Stomach smooth muscle (tissue), 2 donors: ENCODE measurements at regions not wholly inside any gene's neighbourhood (a gene's known extent, or its start where the extent isn't known, plus 50 kb on each side); places are given as distances from the start of the nearest gene placed in this dataset.
"Not testable (repeated sequence)": the region's sequence is repeated elsewhere in the genome, so short reads cannot be mapped to it uniquely, and the experiment has no call there.

Experiments used
- H3K27ac ChIP-seq: one replicate; pipeline ENCODE4 v1.7.0; 2013; ENCODE audit warnings: mild to moderate bottlenecking, low read length, inconsistent platforms
- H3K27me3 ChIP-seq, 2 donors: one replicate each; pipeline ENCODE4 v1.7.0; 2013; ENCODE audit warnings: low read length in 2 of 2; ENCODE audit not compliant: insufficient read depth in 2 of 2, control insufficient read depth in 1 of 2
- H3K36me3 ChIP-seq, 2 donors: one replicate each; pipeline ENCODE4 v1.7.0; 2013; ENCODE audit warnings: low read length in 2 of 2; ENCODE audit not compliant: control insufficient read depth in 2 of 2, insufficient read depth in 2 of 2
- H3K4me1 ChIP-seq: one replicate; pipeline ENCODE4 v1.7.0; 2013; ENCODE audit warnings: low read length; ENCODE audit not compliant: control insufficient read depth, insufficient read depth
- H3K4me3 ChIP-seq, 2 donors: one replicate each; pipeline ENCODE4 v1.7.0; 2013; ENCODE audit warnings: low read length in 2 of 2
- H3K9ac ChIP-seq, 2 donors: one replicate each; pipeline ENCODE4 v1.7.0; 2013; ENCODE audit warnings: low read length in 2 of 2, mild to moderate bottlenecking in 1 of 2
- H3K9me3 ChIP-seq, 2 donors: one replicate each; pipeline ENCODE4 v1.7.0; 2013; ENCODE audit warnings: low read length in 2 of 2; ENCODE audit not compliant: control insufficient read depth in 2 of 2
- donor health status: healthy.
- donor health status: Pancreatic carcinoma.

GRCh38 chr7:9725940-9726663 is 1247.6 kb upstream of the PHF14 start:
- not testable (repeated sequence) for H3K9me3 ChIP-seq, H3K27ac ChIP-seq, H3K4me3 ChIP-seq, H3K9ac ChIP-seq, H3K4me1 ChIP-seq, H3K36me3 ChIP-seq, H3K27me3 ChIP-seq

- H3K9ac ChIP-seq, H3K4me1 ChIP-seq, H3K27ac ChIP-seq, H3K4me3 ChIP-seq, H3K27me3 ChIP-seq, H3K9me3 ChIP-seq, H3K36me3 ChIP-seq: not testable (repeated sequence)
Measured at GRCh38 chr7:9726811-9727210, 1246.9 kb upstream of the PHF14 start.

- H3K27ac ChIP-seq, H3K4me3 ChIP-seq, H3K36me3 ChIP-seq, H3K4me1 ChIP-seq, H3K27me3 ChIP-seq, H3K9me3 ChIP-seq, H3K9ac ChIP-seq: not testable (repeated sequence)
Measured at GRCh38 chr7:9727467-9727869, 1246.2 kb upstream of the PHF14 start.

GRCh38 chr7:9728014-9728657 is 1245.5 kb upstream of the PHF14 start:
- H3K4me3 ChIP-seq, H3K27me3 ChIP-seq, H3K9me3 ChIP-seq, H3K4me1 ChIP-seq, H3K9ac ChIP-seq, H3K27ac ChIP-seq, H3K36me3 ChIP-seq: not testable (repeated sequence)

- Histone ChIP-seq H3K4me3 (no peak overlapping the region), H3K27me3 (no peaks in the 10 kb centered on the region), H3K36me3 (no peaks in the 10 kb centered on the region), H3K27ac (no peak overlapping the region), H3K4me1 (no peaks in the 10 kb centered on the region), H3K9me3 (peaks cover 0 to 3% of the 10 kb centered on the region in 2 donors), H3K9ac (no peak overlapping the region)
Measured at GRCh38 chr7:9752033-9752432, 1221.6 kb upstream of the PHF14 start.

GRCh38 chr7:9761224-9761623 is 1212.4 kb upstream of the PHF14 start:
- no peaks in the 10 kb centered on the region for H3K4me1 ChIP-seq
- H3K9ac ChIP-seq = no peak overlapping the region
- H3K27ac ChIP-seq = no peak overlapping the region
- H3K27me3 ChIP-seq = no peaks in the 10 kb centered on the region
- H3K36me3 ChIP-seq = no peaks in the 10 kb centered on the region
- H3K9me3 ChIP-seq = no peaks in the 10 kb centered on the region
- no peak overlapping the region for H3K4me3 ChIP-seq

GRCh38 chr7:9776900-9777299 is 1196.8 kb upstream of the PHF14 start:
- Histone ChIP-seq H3K9ac (no peak overlapping the region), H3K9me3 (no peaks in the 10 kb centered on the region), H3K4me1 (no peaks in the 10 kb centered on the region), H3K27ac (no peak overlapping the region), H3K27me3 (no peaks in the 10 kb centered on the region), H3K36me3 (no peaks in the 10 kb centered on the region), H3K4me3 (no peak overlapping the region)

- H3K9me3 ChIP-seq = no peaks in the 10 kb centered on the region
- H3K4me3 ChIP-seq = no peak overlapping the region
- H3K27me3 ChIP-seq = no peaks in the 10 kb centered on the region
- no peak overlapping the region for H3K9ac ChIP-seq
- no peaks in the 10 kb centered on the region for H3K4me1 ChIP-seq
- H3K27ac ChIP-seq = no peak overlapping the region
- H3K36me3 ChIP-seq = no peaks in the 10 kb centered on the region
Measured at GRCh38 chr7:9778367-9778766, 1195.3 kb upstream of the PHF14 start.

- H3K36me3 ChIP-seq = no peaks in the 10 kb centered on the region
Measured at GRCh38 chr7:9781710-9782109, 1192.0 kb upstream of the PHF14 start.

GRCh38 chr7:9782275-9782674 is 1191.4 kb upstream of the PHF14 start:
- Histone ChIP-seq H3K9me3 (no peaks in the 10 kb centered on the region), H3K4me1 (no peaks in the 10 kb centered on the region), H3K27me3 (no peaks in the 10 kb centered on the region)

More at GRCh38 chr7:9781710-9782109, 1192.0 kb upstream of the PHF14 start:
- H3K4me1 ChIP-seq = no peaks in the 10 kb centered on the region
- H3K27me3 ChIP-seq = no peaks in the 10 kb centered on the region
- no peak overlapping the region for H3K4me3 ChIP-seq
- no peak overlapping the region for H3K9ac ChIP-seq
- no peaks in the 10 kb centered on the region for H3K9me3 ChIP-seq
- no peak overlapping the region for H3K27ac ChIP-seq

GRCh38 chr7:9785211-9785610 is 1188.5 kb upstream of the PHF14 start:
- no peaks in the 10 kb centered on the region for H3K9me3 ChIP-seq
- H3K4me3 ChIP-seq = no peak overlapping the region
- no peak overlapping the region for H3K27ac ChIP-seq
- no peak overlapping the region for H3K9ac ChIP-seq
- no peaks in the 10 kb centered on the region for H3K4me1 ChIP-seq
- no peaks in the 10 kb centered on the region for H3K27me3 ChIP-seq
- no peaks in the 10 kb centered on the region for H3K36me3 ChIP-seq

More at GRCh38 chr7:9782275-9782674, 1191.4 kb upstream of the PHF14 start:
- Histone ChIP-seq H3K9ac (no peak overlapping the region), H3K4me3 (no peak overlapping the region), H3K36me3 (no peaks in the 10 kb centered on the region), H3K27ac (no peak overlapping the region)
